ENCODE measurements at regions not wholly inside any gene's neighbourhood (a gene's known extent, or its start where the extent isn't known, plus 50 kb on each side); places are given as distances from the start of the nearest gene placed in this dataset.

GRCh38 chr3:76043746-76044145 is 258.4 kb upstream of the ZNF717 start:
- Histone ChIP-seq H3K9me3 (replicated peaks; ENCODE audit: control insufficient read depth, insufficient read depth, low read depth, low read length) (no peaks in the 10 kb centered on the region), H3K79me2 (ENCODE audit: control insufficient read depth, insufficient read depth, low read length) (no peaks in the 10 kb centered on the region), H3K27me3 (ENCODE audit: control insufficient read depth in 2 of 2, insufficient read depth in 2 of 2, low read length in 2 of 2) (no peaks in the 10 kb centered on the region), H3K4me1 (replicated peaks in 1 of 2; ENCODE audit: control insufficient read depth in 2 of 2, insufficient read depth in 2 of 2, low read length in 2 of 2) (no peaks in the 10 kb centered on the region), H3K4me3 (no peak overlapping the region), H2AFZ (ENCODE audit: low read depth, low read length) (no peak overlapping the region), H3K36me3 (ENCODE audit: control insufficient read depth, insufficient read depth, low read length) (no peaks in the 10 kb centered on the region), H3K9ac (ENCODE audit: insufficient read depth in 1 of 2, low read depth in 2 of 2, low read length in 2 of 2) (no peak overlapping the region), H4K20me1 (replicated peaks; ENCODE audit: control insufficient read depth, insufficient read depth, low read length) (no peaks in the 10 kb centered on the region), H3K9me1 (ENCODE audit: control insufficient read depth, insufficient read depth, low read length) (no peaks in the 10 kb centered on the region), H3K4me2 (ENCODE audit: insufficient read depth, low read length) (no peak overlapping the region), H3K27ac (ENCODE audit: extremely low read depth, low read depth, low read length) (no peak overlapping the region)
- ChIA-PET POLR2A (no interaction called here), CTCF (ENCODE audit: low intra/inter-chr PET ratio) (no interaction called here)
- ATAC-seq (no peak), FAIRE-seq (no peak), DNase-seq (ENCODE audit: extremely low read depth in 1 of 4, low spot score in 3 of 4) (no peak)
- TF ChIP-seq ZNF232 (CRISPR knock-in tag; IDR thresholded peaks at IDR 0.05) (no peak), ZNF175 (CRISPR knock-in tag; IDR thresholded peaks at IDR 0.05; ENCODE audit: low read depth) (no peak), PML (IDR thresholded peaks at IDR 0.05; ENCODE audit: low read length) (no peak), BCL6 (CRISPR knock-in tag; IDR thresholded peaks at IDR 0.05) (no peak), FOS (IDR thresholded peaks at IDR 0.05; ENCODE audit: extremely low read depth, insufficient read length) (no peak), SIX5 (IDR thresholded peaks at IDR 0.05; ENCODE audit: borderline replicate concordance in 1 of 2, insufficient read depth in 1 of 2, low read depth in 1 of 2, low read length in 2 of 2) (no peak), CAMTA2 (CRISPR knock-in tag; conservative IDR thresholded peaks at IDR 0.05) (no peak), HNRNPUL1 (IDR thresholded peaks at IDR 0.05; ENCODE audit: low read length) (no peak), ERF (CRISPR knock-in tag; IDR thresholded peaks at IDR 0.05) (no peak)
- TF ChIP-seq, protein P1, sequence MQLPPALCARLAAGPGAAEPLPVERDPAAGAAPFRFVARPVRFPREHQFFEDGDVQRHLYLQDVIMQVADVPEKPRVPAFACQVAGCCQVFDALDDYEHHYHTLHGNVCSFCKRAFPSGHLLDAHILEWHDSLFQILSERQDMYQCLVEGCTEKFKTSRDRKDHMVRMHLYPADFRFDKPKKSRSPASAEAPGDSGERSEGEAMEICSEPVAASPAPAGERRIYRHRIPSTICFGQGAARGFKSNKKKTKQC (CRISPR knock-in tag; IDR thresholded peaks at IDR 0.05): no peak
- TF ChIP-seq, protein P2, sequence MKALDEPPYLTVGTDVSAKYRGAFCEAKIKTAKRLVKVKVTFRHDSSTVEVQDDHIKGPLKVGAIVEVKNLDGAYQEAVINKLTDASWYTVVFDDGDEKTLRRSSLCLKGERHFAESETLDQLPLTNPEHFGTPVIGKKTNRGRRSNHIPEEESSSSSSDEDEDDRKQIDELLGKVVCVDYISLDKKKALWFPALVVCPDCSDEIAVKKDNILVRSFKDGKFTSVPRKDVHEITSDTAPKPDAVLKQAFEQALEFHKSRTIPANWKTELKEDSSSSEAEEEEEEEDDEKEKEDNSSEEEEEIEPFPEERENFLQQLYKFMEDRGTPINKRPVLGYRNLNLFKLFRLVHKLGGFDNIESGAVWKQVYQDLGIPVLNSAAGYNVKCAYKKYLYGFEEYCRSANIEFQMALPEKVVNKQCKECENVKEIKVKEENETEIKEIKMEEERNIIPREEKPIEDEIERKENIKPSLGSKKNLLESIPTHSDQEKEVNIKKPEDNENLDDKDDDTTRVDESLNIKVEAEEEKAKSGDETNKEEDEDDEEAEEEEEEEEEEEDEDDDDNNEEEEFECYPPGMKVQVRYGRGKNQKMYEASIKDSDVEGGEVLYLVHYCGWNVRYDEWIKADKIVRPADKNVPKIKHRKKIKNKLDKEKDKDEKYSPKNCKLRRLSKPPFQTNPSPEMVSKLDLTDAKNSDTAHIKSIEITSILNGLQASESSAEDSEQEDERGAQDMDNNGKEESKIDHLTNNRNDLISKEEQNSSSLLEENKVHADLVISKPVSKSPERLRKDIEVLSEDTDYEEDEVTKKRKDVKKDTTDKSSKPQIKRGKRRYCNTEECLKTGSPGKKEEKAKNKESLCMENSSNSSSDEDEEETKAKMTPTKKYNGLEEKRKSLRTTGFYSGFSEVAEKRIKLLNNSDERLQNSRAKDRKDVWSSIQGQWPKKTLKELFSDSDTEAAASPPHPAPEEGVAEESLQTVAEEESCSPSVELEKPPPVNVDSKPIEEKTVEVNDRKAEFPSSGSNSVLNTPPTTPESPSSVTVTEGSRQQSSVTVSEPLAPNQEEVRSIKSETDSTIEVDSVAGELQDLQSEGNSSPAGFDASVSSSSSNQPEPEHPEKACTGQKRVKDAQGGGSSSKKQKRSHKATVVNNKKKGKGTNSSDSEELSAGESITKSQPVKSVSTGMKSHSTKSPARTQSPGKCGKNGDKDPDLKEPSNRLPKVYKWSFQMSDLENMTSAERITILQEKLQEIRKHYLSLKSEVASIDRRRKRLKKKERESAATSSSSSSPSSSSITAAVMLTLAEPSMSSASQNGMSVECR (CRISPR knock-in tag; IDR thresholded peaks at IDR 0.05): no peak
- intact Hi-C loops (cut with micrococcal nuclease) (no loop called here), in situ Hi-C loops (cut with MboI) (no loop called here)
- WGBS (ENCODE audit: insufficient coverage, low coverage, missing lambda C conversion rate): 0% methylated on average over 2 of the region's 2 CpGs
- BruUV-seq (replicated peaks): no TSS peak

All from K562 (cell line).